GM21619 (cell line): ENCODE measurements at regions not wholly inside any gene's neighbourhood (a gene's known extent, or its start where the extent isn't known, plus 50 kb on each side); places are given as distances from the start of the nearest gene placed in this dataset.
A peak's percentile ranks its signal among the peaks of the same experiment; 100 is the strongest.
"Not testable (repeated sequence)": the region's sequence is repeated elsewhere in the genome, so short reads cannot be mapped to it uniquely, and the experiment has no call there.

Experiments
- ATAC-seq: cut with Tn5 transposase; IDR thresholded peaks from one replicate; pipeline ENCODE4 v1.9.1; 2021; ENCODE audit not compliant: unreplicated experiment

- ATAC-seq: not testable (repeated sequence)
Measured at GRCh38 chr9:99670886-99671285, 150.8 kb upstream of the NR4A3 start.

GRCh38 chr9:99677281-99677680 is 144.4 kb upstream of the NR4A3 start:
- no peak for ATAC-seq

- no peak for ATAC-seq
Measured at GRCh38 chr9:99678566-99678965, 143.1 kb upstream of the NR4A3 start.

GRCh38 chr9:99680191-99680590 is 141.5 kb upstream of the NR4A3 start:
- ATAC-seq: no peak

GRCh38 chr9:99681113-99681512 is 140.6 kb upstream of the NR4A3 start:
- ATAC-seq: no peak

GRCh38 chr9:99682378-99682777 is 139.3 kb upstream of the NR4A3 start:
- no peak for ATAC-seq

GRCh38 chr9:99682870-99683269 is 138.8 kb upstream of the NR4A3 start:
- ATAC-seq: no peak

- ATAC-seq: no peak
Measured at GRCh38 chr9:99690573-99690972, 131.1 kb upstream of the NR4A3 start.

GRCh38 chr9:99693888-99694287 is 127.8 kb upstream of the NR4A3 start:
- no peak for ATAC-seq

GRCh38 chr9:99694393-99694792 is 127.3 kb upstream of the NR4A3 start:
- no peak for ATAC-seq

- ATAC-seq: no peak
Measured at GRCh38 chr9:99699396-99699795, 122.3 kb upstream of the NR4A3 start.

- ATAC-seq: no peak
Measured at GRCh38 chr9:99712214-99712613, 109.5 kb upstream of the NR4A3 start.

GRCh38 chr9:99713838-99714306 is 107.8 kb upstream of the NR4A3 start:
- ATAC-seq: peak; percentile 47

GRCh38 chr9:99718631-99719030 is 103.1 kb upstream of the NR4A3 start:
- no peak for ATAC-seq

GRCh38 chr9:99720455-99721050 is 101.1 kb upstream of the NR4A3 start:
- peak; percentile 85 for ATAC-seq

- ATAC-seq: no peak
Measured at GRCh38 chr9:99721898-99722297, 99.8 kb upstream of the NR4A3 start.

- ATAC-seq: no peak
Measured at GRCh38 chr9:99722877-99723276, 98.8 kb upstream of the NR4A3 start.

- no peak for ATAC-seq
Measured at GRCh38 chr9:99724640-99725039, 97.0 kb upstream of the NR4A3 start.

GRCh38 chr9:99725852-99726251 is 95.8 kb upstream of the NR4A3 start:
- ATAC-seq: no peak

GRCh38 chr9:99726758-99727157 is 94.9 kb upstream of the NR4A3 start:
- ATAC-seq: no peak

GRCh38 chr9:99730062-99730461 is 91.6 kb upstream of the NR4A3 start:
- no peak for ATAC-seq

- ATAC-seq: no peak
Measured at GRCh38 chr9:99731950-99732349, 89.7 kb upstream of the NR4A3 start.

- ATAC-seq: no peak
Measured at GRCh38 chr9:99732715-99733114, 89.0 kb upstream of the NR4A3 start.
